H9 (cell line): ENCODE measurements at regions not wholly inside any gene's neighbourhood (a gene's known extent, or its start where the extent isn't known, plus 50 kb on each side); places are given as distances from the start of the nearest gene placed in this dataset.
A peak's percentile ranks its signal among the peaks of the same experiment; 100 is the strongest.

ENCODE experiments used
- DNase-seq: peaks from one replicate; pipeline ENCODE4 v3.0.0-alpha.2; 2017
- H2AFZ ChIP-seq: one replicate; pipeline ENCODE4 v1.6.1; 2013; ENCODE audit warnings: mild to moderate bottlenecking, low read length, control low read depth, moderate library complexity
- H2AK5ac ChIP-seq: 2 replicates; pipeline ENCODE4 v1.6.1; 2013; ENCODE audit warnings: low read length, control low read depth, mixed read lengths; ENCODE audit not compliant: insufficient read length
- H2BK120ac ChIP-seq: one replicate; pipeline ENCODE4 v1.6.1; 2013; ENCODE audit warnings: low read depth, mild to moderate bottlenecking, low read length, control low read depth, inconsistent platforms; ENCODE audit not compliant: poor library complexity, severe bottlenecking
- H2BK12ac ChIP-seq: 2 replicates; pipeline ENCODE4 v1.6.1; 2013; ENCODE audit warnings: low read length, control low read depth, mixed read lengths, low read depth; ENCODE audit not compliant: insufficient read length
- H2BK15ac ChIP-seq: 2 replicates; pipeline ENCODE4 v1.6.1; 2013; ENCODE audit warnings: low read depth, low read length, control low read depth
- H2BK20ac ChIP-seq: one replicate; pipeline ENCODE4 v1.6.1; 2013; ENCODE audit warnings: low read depth, mild to moderate bottlenecking, low read length, control low read depth, inconsistent platforms; ENCODE audit not compliant: poor library complexity, severe bottlenecking
- H2BK5ac ChIP-seq: 2 replicates; pipeline ENCODE4 v1.6.1; 2013; ENCODE audit warnings: low read length, control low read depth, mixed read lengths; ENCODE audit not compliant: insufficient read length
- H3K14ac ChIP-seq: 2 replicates; pipeline ENCODE4 v1.6.1; 2013; ENCODE audit warnings: low read length, control low read depth; ENCODE audit not compliant: insufficient read depth
- H3K18ac ChIP-seq: 2 replicates; pipeline ENCODE4 v1.6.1; 2013; ENCODE audit warnings: low read depth, mild to moderate bottlenecking, mixed read lengths, low read length, control low read depth; ENCODE audit not compliant: insufficient read length
- H3K23ac ChIP-seq: 2 replicates; pipeline ENCODE4 v1.6.1; 2013; ENCODE audit warnings: low read length, control low read depth, mixed read lengths, low read depth; ENCODE audit not compliant: insufficient read length
- H3K23me2 ChIP-seq: 2 replicates; pipeline ENCODE4 v1.6.1; 2013; ENCODE audit warnings: low read depth, mild to moderate bottlenecking, mixed read lengths, low read length, control low read depth; ENCODE audit not compliant: insufficient read length, poor library complexity, severe bottlenecking
- H3K27ac ChIP-seq: 2 replicates; pipeline ENCODE4 v1.5.1; 2013; ENCODE audit warnings: low read length, control low read depth, mixed read lengths, low read depth; ENCODE audit not compliant: insufficient read length
- H3K27me3 ChIP-seq: 2 replicates; pipeline ENCODE4 v1.6.1; 2013; ENCODE audit warnings: low read length, control low read depth, inconsistent platforms; ENCODE audit not compliant: insufficient read depth
- H3K4ac ChIP-seq: 2 replicates; pipeline ENCODE4 v1.6.1; 2013; ENCODE audit warnings: low read depth, mild to moderate bottlenecking, control low read depth, inconsistent platforms, low read length, moderate library complexity
- H3K4me1 ChIP-seq: 2 replicates; pipeline ENCODE4 v1.6.1; 2013; ENCODE audit warnings: low read length, control low read depth, inconsistent platforms; ENCODE audit not compliant: insufficient read depth
- H3K4me2 ChIP-seq: 2 replicates; pipeline ENCODE4 v1.6.1; 2013; ENCODE audit warnings: low read length, control low read depth, mixed read lengths; ENCODE audit not compliant: insufficient read length, insufficient read depth
- H3K56ac ChIP-seq: 2 replicates; pipeline ENCODE4 v1.6.1; 2013; ENCODE audit warnings: low read depth, mild to moderate bottlenecking, mixed read lengths, low read length, control low read depth; ENCODE audit not compliant: insufficient read length
- H3K79me1 ChIP-seq: 2 replicates; pipeline ENCODE4 v1.6.1; 2013; ENCODE audit warnings: low read depth, mild to moderate bottlenecking, moderate library complexity, low read length, control low read depth, inconsistent platforms; ENCODE audit not compliant: insufficient read depth, poor library complexity, severe bottlenecking
- H3K79me2 ChIP-seq: 2 replicates; pipeline ENCODE4 v1.6.1; 2013; ENCODE audit warnings: low read length, control low read depth, inconsistent platforms; ENCODE audit not compliant: insufficient read depth
- H3K9ac ChIP-seq: 2 replicates; pipeline ENCODE4 v1.6.1; 2013; ENCODE audit warnings: low read length, control low read depth, mixed read lengths; ENCODE audit not compliant: insufficient read length; ENCODE audit errors: extremely low read depth
- H3K9me3 ChIP-seq: one replicate; pipeline ENCODE4 v1.6.1; 2013; ENCODE audit warnings: low read depth, low read length, inconsistent platforms; ENCODE audit not compliant: control insufficient read depth
- H3T11ph ChIP-seq: one replicate; pipeline ENCODE4 v1.6.1; 2013; ENCODE audit warnings: mild to moderate bottlenecking, low read length, control low read depth, inconsistent platforms
- H4K20me1 ChIP-seq: one replicate; pipeline ENCODE4 v1.6.1; 2013; ENCODE audit not compliant: control insufficient read depth, insufficient read length, insufficient read depth
- H4K5ac ChIP-seq: 2 replicates; pipeline ENCODE4 v1.6.1; 2013; ENCODE audit warnings: low read depth, mild to moderate bottlenecking, mixed read lengths, low read length, control low read depth; ENCODE audit not compliant: insufficient read length
- H4K8ac ChIP-seq: replicated peaks from 2 replicates; pipeline ENCODE4 v1.6.1; 2013; ENCODE audit warnings: low read length, control low read depth, mixed read lengths, low read depth; ENCODE audit not compliant: insufficient read length
- H4K91ac ChIP-seq: 2 replicates; pipeline ENCODE4 v1.6.1; 2013; ENCODE audit warnings: low read depth, mild to moderate bottlenecking, moderate library complexity, mixed read lengths, low read length, control low read depth; ENCODE audit not compliant: insufficient read length
- H3K27ac Mint-ChIP-seq, 3 experiments: 2 replicates in 2 of 3; 3 replicates in 1 of 3; pipeline ENCODE4 v1.8.0; 2020 to 2021; ENCODE audit warnings: mixed read lengths in 3 of 3, mild to moderate bottlenecking in 1 of 3, moderate library complexity in 1 of 3
- H3K27me3 Mint-ChIP-seq: 2 replicates; pipeline ENCODE4 v1.8.0; 2021; ENCODE audit warnings: low read depth, mild to moderate bottlenecking, moderate library complexity, mixed read lengths
- H3K36me3 Mint-ChIP-seq, 3 experiments: 2 replicates in 2 of 3; 3 replicates in 1 of 3; pipeline ENCODE4 v1.8.0; 2020 to 2021; ENCODE audit warnings: low read depth in 3 of 3, mixed read lengths in 3 of 3; ENCODE audit not compliant: insufficient read depth in 1 of 3
- H3K4me1 Mint-ChIP-seq, 2 experiments: 2 replicates each; pipeline ENCODE4 v1.8.0; 2020; ENCODE audit warnings: mixed read lengths in 2 of 2
- H3K4me3 Mint-ChIP-seq, 2 experiments: 2 replicates in 1 of 2; 3 replicates in 1 of 2; pipeline ENCODE4 v1.8.0; 2020 to 2021; ENCODE audit warnings: mild to moderate bottlenecking in 2 of 2, mixed read lengths in 2 of 2, moderate library complexity in 1 of 2
- H3K9me3 Mint-ChIP-seq, 2 experiments: 2 replicates in 1 of 2; 3 replicates in 1 of 2; pipeline ENCODE4 v1.8.0; 2020; ENCODE audit warnings: mild to moderate bottlenecking in 2 of 2, mixed read lengths in 2 of 2, moderate library complexity in 1 of 2
- CTCF ChIP-seq: fragments of 200-600 bp; sonication (generic); conservative IDR thresholded peaks from 3 replicates; pipeline ENCODE4 v1.8.0; 2021; ENCODE audit warnings: antibody characterized with exemption, mild to moderate bottlenecking
- WGBS: extraction: QIAGEN DNeasy Blood & Tissue Kit; methylation state at CpG from one replicate; pipeline ENCODE4 v1.1.7; 2013; ENCODE audit warnings: missing lambda C conversion rate, low lambda C conversion rate, mixed read lengths; ENCODE audit not compliant: insufficient read length; ENCODE audit errors: extremely low coverage; 5-methylcytosine and 5-hydroxymethylcytosine counted together

- no peaks in the 10 kb centered on the region; a peak in 1 of 5 replicates for H3K9me3 Mint-ChIP-seq
- H3K4me1 Mint-ChIP-seq = peaks cover 2 to 14% of the 10 kb centered on the region in 2 experiments; a peak in 3 of 4 replicates
- H4K5ac ChIP-seq = no peak overlapping the region
- H3K36me3 Mint-ChIP-seq = no peaks in the 10 kb centered on the region
- H3K27ac Mint-ChIP-seq = no peak overlapping the region
- peak; percentile 61 for DNase-seq
- H3K18ac ChIP-seq = no peak overlapping the region
- H2BK5ac ChIP-seq = no peak overlapping the region
- peak overlapping the region; percentile 14 for H3K4me2 ChIP-seq
- H3K23ac ChIP-seq = no peak overlapping the region
- no peak overlapping the region for H3K9ac ChIP-seq
- H3K14ac ChIP-seq = no peak overlapping the region
- H2BK20ac ChIP-seq = no peak overlapping the region
- WGBS = no CpG with 5 or more reads among the region's 51 CpGs
- peak overlapping the region; percentile 61 to 84 for H3K4me3 Mint-ChIP-seq
- no peaks in the 10 kb centered on the region for H3K4me1 ChIP-seq
- no peak overlapping the region for H3T11ph ChIP-seq
- no peak overlapping the region for H3K4ac ChIP-seq
- H2AFZ ChIP-seq = no peak overlapping the region
- H3K27me3 Mint-ChIP-seq = peaks cover 37% of the 10 kb centered on the region
- H3K9me3 ChIP-seq = no peaks in the 10 kb centered on the region
- no peak overlapping the region for H4K91ac ChIP-seq
- no peak overlapping the region for H2AK5ac ChIP-seq
- H4K20me1 ChIP-seq = no peaks in the 10 kb centered on the region
- no peaks in the 10 kb centered on the region for H3K79me1 ChIP-seq
- H4K8ac ChIP-seq = no peak overlapping the region
- no peak overlapping the region for H2BK120ac ChIP-seq
- peak; percentile 100 for TF ChIP-seq CTCF
- H2BK12ac ChIP-seq = no peak overlapping the region
- no peaks in the 10 kb centered on the region for H3K23me2 ChIP-seq
- no peak overlapping the region for H2BK15ac ChIP-seq
- no peak overlapping the region for H3K56ac ChIP-seq
- no peak overlapping the region for H3K27ac ChIP-seq
- peaks cover 4% of the 10 kb centered on the region; the same call in 1 of the 2 replicates for H3K27me3 ChIP-seq
- H3K79me2 ChIP-seq = no peaks in the 10 kb centered on the region
Measured at GRCh38 chr19:32224371-32225244, 120.8 kb upstream of the ZNF507 start.
